Fibroblast of villous mesenchyme (primary cell): ENCODE measurements at regions not wholly inside any gene's neighbourhood (a gene's known extent, or its start where the extent isn't known, plus 50 kb on each side); places are given as distances from the start of the nearest gene placed in this dataset.

ENCODE experiments used
- DNase-seq: peaks from one replicate; pipeline ENCODE4 v3.0.0-alpha.2; 2010; ENCODE audit warnings: low read depth
- H3K4me3 ChIP-seq: 2 replicates; pipeline ENCODE4 v1.5.1; 2011; ENCODE audit warnings: low read depth, mild to moderate bottlenecking, low read length
- TF ChIP-seq, protein P1 (sequence below): IDR thresholded peaks from 2 replicates; pipeline ENCODE4 v1.5.1; 2012; ENCODE audit warnings: low read depth, mild to moderate bottlenecking, low read length; ENCODE audit not compliant: insufficient read depth

DNA sequence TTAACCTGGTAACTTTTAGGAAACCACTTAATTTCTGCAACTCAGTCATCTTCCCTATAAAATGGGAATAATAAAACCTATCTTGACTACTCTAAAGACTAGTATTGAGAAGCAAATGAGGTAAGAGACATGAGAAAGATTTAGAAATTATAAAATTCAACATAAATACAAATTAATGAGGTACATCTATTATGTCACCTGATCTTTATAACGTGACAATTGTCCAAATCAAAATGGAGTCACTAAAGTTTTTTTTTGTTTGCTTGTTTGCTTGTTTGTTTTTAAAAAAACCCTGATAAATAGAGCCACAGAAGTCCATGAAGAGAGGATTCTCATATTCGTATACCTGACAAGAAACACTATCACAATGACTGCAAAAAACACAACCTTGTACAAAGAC lies 242.8 kb downstream of the LRRN1 start:
- H3K4me3 ChIP-seq, result no peak overlapping the region
- TF ChIP-seq, protein P1, sequence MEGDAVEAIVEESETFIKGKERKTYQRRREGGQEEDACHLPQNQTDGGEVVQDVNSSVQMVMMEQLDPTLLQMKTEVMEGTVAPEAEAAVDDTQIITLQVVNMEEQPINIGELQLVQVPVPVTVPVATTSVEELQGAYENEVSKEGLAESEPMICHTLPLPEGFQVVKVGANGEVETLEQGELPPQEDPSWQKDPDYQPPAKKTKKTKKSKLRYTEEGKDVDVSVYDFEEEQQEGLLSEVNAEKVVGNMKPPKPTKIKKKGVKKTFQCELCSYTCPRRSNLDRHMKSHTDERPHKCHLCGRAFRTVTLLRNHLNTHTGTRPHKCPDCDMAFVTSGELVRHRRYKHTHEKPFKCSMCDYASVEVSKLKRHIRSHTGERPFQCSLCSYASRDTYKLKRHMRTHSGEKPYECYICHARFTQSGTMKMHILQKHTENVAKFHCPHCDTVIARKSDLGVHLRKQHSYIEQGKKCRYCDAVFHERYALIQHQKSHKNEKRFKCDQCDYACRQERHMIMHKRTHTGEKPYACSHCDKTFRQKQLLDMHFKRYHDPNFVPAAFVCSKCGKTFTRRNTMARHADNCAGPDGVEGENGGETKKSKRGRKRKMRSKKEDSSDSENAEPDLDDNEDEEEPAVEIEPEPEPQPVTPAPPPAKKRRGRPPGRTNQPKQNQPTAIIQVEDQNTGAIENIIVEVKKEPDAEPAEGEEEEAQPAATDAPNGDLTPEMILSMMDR, result no peak
- no peak for DNase-seq

DNA sequence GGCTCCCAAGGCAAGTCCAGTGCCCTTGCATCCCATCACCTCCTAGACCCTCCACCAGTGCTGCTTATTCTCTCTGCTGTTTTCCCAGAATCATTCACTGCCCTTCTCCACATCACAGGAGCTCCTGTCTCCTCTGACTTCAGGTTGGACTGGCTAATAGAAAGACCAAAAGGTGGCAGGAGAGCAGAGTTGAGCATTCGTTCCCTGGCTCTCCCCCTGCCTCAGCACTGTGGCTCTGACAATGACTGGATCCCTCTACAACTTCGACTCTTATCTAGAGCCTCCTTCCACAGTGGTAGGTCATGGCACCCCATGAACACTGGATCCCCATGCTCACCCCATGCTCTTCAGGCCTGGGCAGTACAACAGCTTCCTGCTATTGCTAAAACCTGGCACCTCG lies 243.6 kb downstream of the LRRN1 start:
- TF ChIP-seq, protein P1, result no peak
- no peak for DNase-seq
- H3K4me3 ChIP-seq, result no peak overlapping the region

DNA sequence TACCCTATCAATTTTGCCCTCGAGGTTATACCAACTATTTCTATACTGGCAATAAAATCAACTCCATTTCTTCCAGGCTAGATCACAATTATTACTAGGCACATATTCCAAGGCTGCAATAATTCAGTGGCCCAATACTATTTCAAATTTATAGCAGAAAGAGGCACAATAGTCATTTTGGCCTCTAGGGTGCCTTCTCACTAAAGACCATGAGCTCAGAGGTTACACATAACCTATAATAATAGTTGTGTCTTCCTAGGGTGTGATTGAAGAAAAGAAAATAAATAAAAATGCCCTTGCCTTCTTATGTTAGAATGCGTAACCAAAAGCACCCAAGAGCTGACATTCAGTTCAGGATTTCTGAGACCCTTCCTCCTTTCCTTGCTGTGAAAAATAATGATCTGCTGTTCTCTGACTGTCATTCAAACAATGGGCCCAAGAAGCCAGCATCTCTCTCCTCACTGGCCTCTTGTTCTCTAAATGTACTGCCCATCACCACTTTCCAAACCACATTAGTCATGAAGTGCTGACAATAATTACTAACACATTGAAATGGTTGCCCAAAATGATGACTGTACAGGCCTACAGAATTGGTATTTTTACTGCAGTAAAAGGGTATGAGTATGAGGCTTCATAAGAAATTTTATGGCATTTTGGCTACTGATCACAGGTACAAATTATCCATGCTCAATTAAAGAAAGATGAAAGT lies 244.8 kb downstream of the LRRN1 start:
- H3K4me3 ChIP-seq, result no peak overlapping the region
- no peak for DNase-seq
- TF ChIP-seq, protein P1, result no peak

DNA sequence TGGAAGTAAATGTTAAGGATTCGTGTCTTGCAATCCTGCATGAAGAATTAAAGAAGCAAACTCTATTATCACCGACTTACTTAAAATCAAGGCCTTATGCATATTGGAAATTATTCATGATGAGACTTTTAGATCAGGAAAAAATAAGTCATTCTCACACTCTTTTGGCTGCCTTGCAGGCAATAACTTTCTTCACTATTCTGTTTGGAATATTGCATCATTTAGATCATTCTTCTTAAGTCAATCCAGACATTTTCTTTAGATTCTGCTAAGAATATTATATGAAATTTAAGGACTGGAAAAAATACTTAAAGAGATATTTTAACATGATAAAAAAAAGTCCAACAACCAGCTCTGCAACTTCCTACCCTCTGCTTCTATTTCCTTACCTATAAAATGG lies 245.4 kb downstream of the LRRN1 start:
- no peak for DNase-seq
- TF ChIP-seq, protein P1, result no peak
- H3K4me3 ChIP-seq, result no peak overlapping the region

DNA sequence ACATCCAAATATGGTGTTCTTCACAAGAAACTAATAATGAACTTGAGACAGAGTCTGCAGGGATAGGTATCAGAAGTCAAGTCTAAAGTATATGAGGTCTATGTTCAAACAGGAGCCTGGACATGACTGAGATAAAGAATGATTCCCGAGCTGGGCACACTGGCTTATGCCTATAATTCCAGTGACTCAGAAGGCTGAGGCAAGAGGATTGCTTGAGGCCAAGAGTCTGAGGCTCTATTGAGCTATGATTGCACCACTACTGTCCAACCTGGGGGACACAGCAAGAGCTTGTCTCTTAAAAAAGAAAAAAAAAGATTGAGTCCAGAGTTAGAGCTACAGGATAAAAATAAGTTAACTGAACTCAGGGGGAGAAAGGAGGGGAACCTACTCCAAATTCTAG lies 246.5 kb downstream of the LRRN1 start:
- TF ChIP-seq, protein P1, result no peak
- DNase-seq, result no peak
- no peak overlapping the region for H3K4me3 ChIP-seq

DNA sequence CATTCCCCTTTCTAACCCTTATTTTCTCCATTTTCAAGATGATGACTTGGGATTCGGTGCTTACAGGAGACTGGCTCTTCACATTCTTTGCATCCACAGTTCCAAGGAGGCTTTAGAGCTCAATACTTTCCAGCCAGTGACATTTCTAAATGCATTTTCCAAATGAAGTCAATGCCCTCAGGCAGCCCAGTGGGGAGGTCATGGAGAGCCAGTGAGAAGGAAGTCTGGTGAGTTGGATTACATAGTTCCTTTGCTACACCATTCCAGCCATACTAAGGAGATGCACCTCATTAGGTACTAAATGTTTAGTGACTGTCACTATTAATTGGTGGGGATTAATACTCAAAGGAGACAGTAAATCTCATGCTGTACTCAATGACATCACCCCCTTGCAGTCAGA lies 248.1 kb downstream of the LRRN1 start:
- DNase-seq, result no peak
- TF ChIP-seq, protein P1, result no peak
- no peak overlapping the region for H3K4me3 ChIP-seq

DNA sequence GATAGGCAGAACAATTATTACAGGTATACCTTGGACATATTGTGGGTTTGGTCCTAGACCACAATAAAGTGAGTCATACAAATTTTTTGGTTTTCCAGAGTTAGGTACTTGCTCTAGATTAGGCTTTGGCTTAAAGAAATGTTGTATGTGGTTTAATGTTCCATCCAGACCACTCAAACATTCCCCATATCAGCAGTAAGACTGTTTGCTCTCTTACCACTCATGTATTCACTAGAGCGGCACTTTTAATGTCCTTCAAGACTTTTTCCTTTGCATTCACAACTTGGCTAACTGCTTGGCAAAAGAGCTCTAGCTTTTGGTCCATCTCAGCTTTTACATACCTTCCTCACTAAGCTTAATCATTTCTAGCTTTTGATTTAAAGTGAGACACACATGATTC lies 250.5 kb upstream of the SETMAR start:
- DNase-seq, result no peak
- TF ChIP-seq, protein P1, result no peak
- no peak overlapping the region for H3K4me3 ChIP-seq
